Adrenal gland (tissue), 9 donors: ENCODE measurements at regions not wholly inside any gene's neighbourhood (a gene's known extent, or its start where the extent isn't known, plus 50 kb on each side); places are given as distances from the start of the nearest gene placed in this dataset.

Experiments
- DNase-seq, 7 donors: peaks; one replicate each; pipeline ENCODE4 v3.0.0-alpha.2; 2019 to 2020
- H3K27ac ChIP-seq, 5 donors: fragments of 200-600 bp; sonication (generic) in 4 of 5; 1 replicate in 3 of 5; 2 replicates in 2 of 5; pipeline versions ENCODE4 v1.5.1 to v1.8.0; 2016 to 2020; ENCODE audit warnings: mild to moderate bottlenecking in 1 of 5
- H3K27me3 ChIP-seq: fragments of 200-600 bp; 2 replicates; pipeline ENCODE4 v1.8.0; 2021
- H3K36me3 ChIP-seq, 2 donors: fragments of 200-600 bp; replicated peaks in 1 of 2; 1 replicate in 1 of 2; 2 replicates in 1 of 2; pipeline versions ENCODE4 v1.5.1 to v1.8.0; 2018 to 2022
- H3K4me1 ChIP-seq, 2 donors: fragments of 200-600 bp; replicated peaks in 1 of 2; 1 replicate in 1 of 2; 2 replicates in 1 of 2; pipeline versions ENCODE4 v1.5.1 to v1.8.0; 2018 to 2021
- H3K4me3 ChIP-seq, 4 donors: fragments of 200-600 bp; sonication (generic) in 3 of 4; one replicate each; pipeline ENCODE4 v1.5.1; 2016 to 2018
- H3K9me3 ChIP-seq, 3 donors: fragments of 200-600 bp; sonication (generic) in 1 of 3; replicated peaks in 1 of 3; 1 replicate in 2 of 3; 2 replicates in 1 of 3; pipeline versions ENCODE4 v1.5.1 to v1.8.0; 2016 to 2021
- POLR2A ChIP-seq, 2 donors: fragments of 450-650 bp; IDR thresholded peaks; one replicate each; pipeline ENCODE4 v1.6.1; 2017; ENCODE audit warnings: antibody characterized with exemption in 2 of 2, mild to moderate bottlenecking in 2 of 2, moderate library complexity in 1 of 2
- WGBS, 4 donors: extraction: QIAGEN DNeasy Blood & Tissue Kit in 2 of 4; methylation state at CpG; one replicate each; pipeline versions ENCODE4 v1.1.5 to v1.1.7; 2013 to 2017; 5-methylcytosine and 5-hydroxymethylcytosine counted together
- intact Hi-C, 2 donors: fragments of 100-400 bp; cut with DNase I; formaldehyde crosslinking; loops; one replicate each; pipeline versions ENCODE4 v1.14.1 to v1.15.0; 2022 to 2023
- TF ChIP-seq, protein P1 (sequence below), 6 experiments: fragments of 450-650 bp in 4 of 6; fragments of 200-600 bp in 2 of 6; sonication (generic) in 1 of 6; IDR thresholded peaks; 1 replicate in 5 of 6; 2 replicates in 1 of 6; pipeline versions ENCODE4 v1.5.1 to v1.8.0; 2016 to 2021; ENCODE audit warnings: antibody characterized with exemption in 6 of 6, mild to moderate bottlenecking in 2 of 6, moderate library complexity in 1 of 6
- donor health status: healthy with polysubstance abuse.
- donor health status: Bipolar disorder and iron deficiency.
- donor health status: DM: yes; HTN: yes; CAD: no.
- donor health status: DM: no; HTN: no; CAD: no.
- donor health status: DM: no; HTN: no; CAD: no.

DNA sequence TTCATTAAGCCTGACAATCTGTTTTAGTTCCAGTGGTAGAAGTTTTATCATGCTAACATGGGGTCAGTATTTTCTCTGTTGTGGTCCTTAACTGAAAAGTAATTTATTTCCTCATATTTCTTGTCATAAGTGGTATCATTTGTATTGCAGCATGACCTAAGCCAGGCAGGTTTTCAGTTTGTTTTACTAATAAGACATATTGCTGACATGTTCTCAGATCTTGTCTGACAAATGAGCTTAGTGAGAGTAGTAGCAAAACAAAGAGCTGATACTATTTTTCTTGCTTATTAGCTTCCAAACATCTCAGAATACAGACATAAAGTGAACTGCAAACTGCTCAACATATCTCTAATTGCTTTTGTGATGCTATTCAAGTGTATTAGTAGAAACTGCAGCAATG lies 293.6 kb downstream of the DSEL start:
- H3K27me3 ChIP-seq: no peaks in the 10 kb centered on the region
- TF ChIP-seq POLR2A (IDR thresholded peaks at IDR 0.05): no peak
- TF ChIP-seq, protein P1, sequence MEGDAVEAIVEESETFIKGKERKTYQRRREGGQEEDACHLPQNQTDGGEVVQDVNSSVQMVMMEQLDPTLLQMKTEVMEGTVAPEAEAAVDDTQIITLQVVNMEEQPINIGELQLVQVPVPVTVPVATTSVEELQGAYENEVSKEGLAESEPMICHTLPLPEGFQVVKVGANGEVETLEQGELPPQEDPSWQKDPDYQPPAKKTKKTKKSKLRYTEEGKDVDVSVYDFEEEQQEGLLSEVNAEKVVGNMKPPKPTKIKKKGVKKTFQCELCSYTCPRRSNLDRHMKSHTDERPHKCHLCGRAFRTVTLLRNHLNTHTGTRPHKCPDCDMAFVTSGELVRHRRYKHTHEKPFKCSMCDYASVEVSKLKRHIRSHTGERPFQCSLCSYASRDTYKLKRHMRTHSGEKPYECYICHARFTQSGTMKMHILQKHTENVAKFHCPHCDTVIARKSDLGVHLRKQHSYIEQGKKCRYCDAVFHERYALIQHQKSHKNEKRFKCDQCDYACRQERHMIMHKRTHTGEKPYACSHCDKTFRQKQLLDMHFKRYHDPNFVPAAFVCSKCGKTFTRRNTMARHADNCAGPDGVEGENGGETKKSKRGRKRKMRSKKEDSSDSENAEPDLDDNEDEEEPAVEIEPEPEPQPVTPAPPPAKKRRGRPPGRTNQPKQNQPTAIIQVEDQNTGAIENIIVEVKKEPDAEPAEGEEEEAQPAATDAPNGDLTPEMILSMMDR (IDR thresholded peaks at IDR 0.05): no peak
- intact Hi-C loops: no loop called here

DNA sequence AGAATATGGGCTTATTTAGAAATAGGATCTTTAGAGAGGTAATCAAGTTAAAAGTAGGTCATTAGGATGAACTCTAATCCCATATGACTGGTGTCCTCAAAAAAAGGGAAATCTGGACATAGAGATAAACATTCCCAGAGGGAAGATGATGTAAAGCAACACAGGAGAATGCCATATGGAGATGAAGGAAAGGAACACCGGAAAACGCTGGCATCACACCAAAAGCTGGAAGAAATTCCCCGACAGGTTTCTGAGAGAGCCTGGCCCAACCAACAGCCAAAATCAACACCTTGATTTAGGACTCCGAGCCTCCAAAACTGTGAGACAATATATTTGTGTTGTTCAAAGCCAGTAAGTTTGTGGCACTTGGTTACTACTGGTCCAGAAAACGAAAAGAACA lies 296.7 kb downstream of the DSEL start:
- intact Hi-C loops: loop anchor here (10.0 kb wide), 3 partner anchors 1435 to 1515 kb away; no protein-coding TSS in a partner anchor
- TF ChIP-seq POLR2A (IDR thresholded peaks at IDR 0.05): no peak
- TF ChIP-seq, protein P1 (IDR thresholded peaks at IDR 0.05): no peak
- 69 to 84% (median 79%) methylated on average over 5 of the region's 5 CpGs for WGBS, 4 donors
- H3K9me3 ChIP-seq: no peaks in the 10 kb centered on the region
- H3K27me3 ChIP-seq: no peaks in the 10 kb centered on the region
- H3K4me3 ChIP-seq: no peak overlapping the region
- no peak overlapping the region for H3K27ac ChIP-seq
- no peak for DNase-seq
- no peaks in the 10 kb centered on the region for H3K36me3 ChIP-seq
- H3K4me1 ChIP-seq: no peaks in the 10 kb centered on the region

More for the DNA sequence above, 293.6 kb downstream of the DSEL start:
- Histone ChIP-seq H3K36me3 (no peaks in the 10 kb centered on the region), H3K9me3 (no peaks in the 10 kb centered on the region), H3K27ac (no peak overlapping the region), H3K4me3 (no peak overlapping the region), H3K4me1 (no peaks in the 10 kb centered on the region)
- DNase-seq: no peak

DNA sequence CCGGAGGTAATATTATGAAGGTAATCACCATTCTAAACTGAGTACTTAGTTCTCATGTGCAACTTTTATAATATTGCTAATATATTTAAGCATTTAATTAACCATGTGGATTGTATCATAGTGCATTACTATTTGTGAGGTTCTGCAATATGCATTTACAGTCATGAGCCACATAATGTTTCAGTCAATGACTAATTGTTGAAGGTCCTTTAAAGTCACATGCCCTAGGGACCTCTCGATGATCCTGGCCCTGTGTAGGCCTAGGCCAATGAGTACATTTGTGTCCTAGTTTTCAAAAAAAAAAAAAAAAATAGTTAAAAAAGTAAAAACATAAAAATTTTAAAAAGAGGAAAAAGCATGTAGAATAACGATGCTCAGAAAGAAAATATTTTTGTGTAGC lies 298.0 kb downstream of the DSEL start:
- Histone ChIP-seq H3K27me3 (no peaks in the 10 kb centered on the region), H3K4me1 (no peaks in the 10 kb centered on the region), H3K4me3 (no peak overlapping the region), H3K36me3 (no peaks in the 10 kb centered on the region), H3K27ac (no peak overlapping the region), H3K9me3 (no peaks in the 10 kb centered on the region)
- intact Hi-C loops: loop anchor here (10.0 kb wide), 3 partner anchors 1436 to 1516 kb away; no protein-coding TSS in a partner anchor
- WGBS, 4 donors: 74 to 83% (median 76%) methylated on average over 3 of the region's 3 CpGs
- no peak for DNase-seq
- TF ChIP-seq, protein P1 (IDR thresholded peaks at IDR 0.05): no peak
- no peak for TF ChIP-seq POLR2A (IDR thresholded peaks at IDR 0.05)

DNA sequence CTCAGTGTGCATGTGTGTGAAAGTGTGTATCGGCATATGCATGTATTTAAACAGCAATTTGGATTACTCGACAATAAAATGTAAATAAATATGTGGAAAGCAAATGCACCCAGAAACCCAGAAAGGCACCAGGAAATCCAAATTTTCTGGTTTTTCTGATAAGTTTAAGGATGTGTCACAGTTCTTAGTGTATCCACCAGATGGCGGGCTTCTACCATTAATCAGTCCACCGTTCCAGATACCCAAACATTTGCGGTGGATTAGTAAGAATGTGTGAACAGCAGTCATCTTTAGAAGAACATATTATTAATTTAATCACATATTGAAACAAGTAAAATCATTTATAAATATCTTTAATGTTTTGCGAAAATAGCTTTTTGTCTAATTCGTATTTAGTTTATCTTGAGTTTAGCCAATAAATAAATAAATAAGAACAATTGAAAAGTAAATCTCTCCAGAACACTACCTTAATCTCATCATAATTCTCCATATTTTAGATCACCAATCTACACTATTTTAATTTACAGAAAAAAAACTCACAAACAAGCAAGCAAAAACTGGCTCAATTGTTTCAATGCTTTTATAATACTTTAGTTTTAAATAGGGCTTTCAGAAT lies 298.9 kb downstream of the DSEL start:
- peak; percentile 45 to 81 (median 58) for DNase-seq
- Histone ChIP-seq H3K9me3 (no peaks in the 10 kb centered on the region), H3K4me1 (no peaks in the 10 kb centered on the region), H3K4me3 (no peak overlapping the region), H3K27ac (no peak overlapping the region), H3K27me3 (no peaks in the 10 kb centered on the region), H3K36me3 (no peaks in the 10 kb centered on the region)
- no peak for TF ChIP-seq POLR2A (IDR thresholded peaks at IDR 0.05)
- TF ChIP-seq, protein P1 (IDR thresholded peaks at IDR 0.05): peak; percentile 72 to 88 (median 85)
- intact Hi-C loops: loop anchor here (10.0 kb wide), 3 partner anchors 1437 to 1517 kb away; no protein-coding TSS in a partner anchor
- 2 to 4% (median 3%) methylated on average over 7 of the region's 7 CpGs for WGBS, 4 donors
